GM12878 (cell line): ENCODE measurements at regions not wholly inside any gene's neighbourhood (a gene's known extent, or its start where the extent isn't known, plus 50 kb on each side); places are given as distances from the start of the nearest gene placed in this dataset.

Experiments
- ATAC-seq: fragments of 200-7000 bp; cut with Tn5 transposase; 3 replicates; pipeline ENCODE4 v1.9.1; 2020; ENCODE audit warnings: mild to moderate bottlenecking, moderate library complexity
- BruUV-seq: library from RNA; stranded (reverse); fragments of 400-500 nt; replicated peaks from 2 replicates; lab custom pipeline; 2021; lab: Mats Ljungman, UMichigan
- CTCF ChIA-PET: fragments of 300-600 bp; sonication (Branson Sonifier 250); formaldehyde crosslinking; extraction: SDS; loops from one replicate; lab custom pipeline; 2021; ENCODE audit warnings: inconsistent platforms; lab: Yijun Ruan, JAX
- POLR2A ChIA-PET: fragments of 350-600 bp; formaldehyde crosslinking; extraction: SDS; loops from one replicate; lab custom pipeline; 2021; ENCODE audit warnings: inconsistent platforms; lab: Charles Lee
- RAD21 ChIA-PET: fragments of 300-600 bp; sonication (Branson Sonifier 250); formaldehyde crosslinking; loops from one replicate; lab custom pipeline; 2023; ENCODE audit warnings: antibody characterized with exemption; ENCODE audit not compliant: unreplicated experiment; lab: Charles Lee
- SMC1A ChIA-PET: fragments of 300-600 bp; sonication (Branson Sonifier 250); formaldehyde crosslinking; loops from one replicate; lab custom pipeline; 2023; ENCODE audit not compliant: unreplicated experiment, uncharacterized antibody; lab: Charles Lee
- DNase-seq: peaks from one replicate; pipeline ENCODE4 v3.0.0-alpha.2; 2011; ENCODE audit warnings: low read depth, low spot score
- FAIRE-seq: peaks from 3 replicates; lab custom pipeline; 2011; peaks lifted over from hg19 to GRCh38; lab: Jason Lieb, UNC
- H2AFZ ChIP-seq: 2 replicates; pipeline ENCODE4 v1.6.0; 2011; ENCODE audit warnings: low read depth, low read length, control low read depth; ENCODE audit not compliant: control insufficient read depth
- H3K27ac ChIP-seq: 2 replicates; pipeline ENCODE4 v1.5.1; 2011; ENCODE audit warnings: control low read depth; ENCODE audit not compliant: control insufficient read depth, insufficient read depth
- H3K27me3 ChIP-seq, 2 experiments: replicated peaks in 1 of 2; 2 replicates each; pipeline versions ENCODE4 v1.6.0 to v1.6.1; 2011; ENCODE audit warnings: low read length in 1 of 2; ENCODE audit not compliant: control insufficient read depth in 2 of 2, insufficient read depth in 2 of 2
- H3K36me3 ChIP-seq, 2 experiments: 2 replicates each; pipeline ENCODE4 v1.5.1; 2011; ENCODE audit warnings: low read length in 1 of 2; ENCODE audit not compliant: control insufficient read depth in 2 of 2, insufficient read depth in 2 of 2
- H3K4me1 ChIP-seq: 2 replicates; pipeline ENCODE4 v1.6.1; 2011; ENCODE audit warnings: mild to moderate bottlenecking, low read length, moderate library complexity, mixed read lengths; ENCODE audit not compliant: control insufficient read depth, insufficient read depth
- H3K4me2 ChIP-seq: 2 replicates; pipeline ENCODE4 v1.6.0; 2011; ENCODE audit warnings: control low read depth; ENCODE audit not compliant: control insufficient read depth, insufficient read depth
- H3K4me3 ChIP-seq: fragments of 200-600 bp; sonication (generic); 2 replicates; pipeline ENCODE4 v1.5.1; 2016
- H3K79me2 ChIP-seq: 2 replicates; pipeline ENCODE4 v1.6.0; 2011; ENCODE audit warnings: low read length; ENCODE audit not compliant: control insufficient read depth, insufficient read depth
- H3K9ac ChIP-seq: 2 replicates; pipeline ENCODE4 v1.8.0; 2011; ENCODE audit warnings: low read length, control low read depth, mixed read lengths; ENCODE audit not compliant: control insufficient read depth, insufficient read depth
- H3K9me3 ChIP-seq: replicated peaks from 3 replicates; pipeline ENCODE4 v1.5.1; 2011; ENCODE audit warnings: mild to moderate bottlenecking, low read length; ENCODE audit not compliant: control insufficient read depth, insufficient read depth
- H4K20me1 ChIP-seq: 2 replicates; pipeline ENCODE4 v1.6.0; 2011; ENCODE audit not compliant: control insufficient read depth, insufficient read depth
- NRF1 ChIP-seq: conservative IDR thresholded peaks from 2 replicates; pipeline ENCODE4 v1.6.1; 2011; ENCODE audit warnings: mild to moderate bottlenecking, low read depth, low read length, improper control_type of control experiment
- SRF ChIP-seq, 2 experiments: IDR thresholded peaks; 2 replicates each; pipeline ENCODE4 v1.6.1; 2011; ENCODE audit warnings: low read depth in 2 of 2, low read length in 2 of 2, mild to moderate bottlenecking in 1 of 2, moderate library complexity in 1 of 2
- ZSCAN29 ChIP-seq: fragments of 450-650 bp; IDR thresholded peaks from 2 replicates; pipeline ENCODE4 v1.6.1; 2017; ENCODE audit warnings: mild to moderate bottlenecking, moderate library complexity
- WGBS: methylation state at CpG from one replicate; pipeline ENCODE4 v1.1.6; 2016; ENCODE audit warnings: low lambda C conversion rate; ENCODE audit not compliant: insufficient replicate concordance, insufficient coverage; ENCODE audit errors: missing lambda C conversion rate; 5-methylcytosine and 5-hydroxymethylcytosine counted together
- in situ Hi-C: fragments of 300-500 bp; cut with MboI; formaldehyde crosslinking; loops from 9 replicates; pipeline ENCODE4 v1.14.3; 2018; ENCODE audit warnings: mixed read lengths
- intact Hi-C: fragments of 100-400 bp; cut with micrococcal nuclease; formaldehyde crosslinking; loops from one replicate; pipeline ENCODE4 v1.14.2; 2022; ENCODE audit not compliant: unreplicated experiment
- TF ChIP-seq, protein P1 (sequence below): fragments of 450-650 bp; IDR thresholded peaks from 2 replicates; pipeline ENCODE4 v1.6.1; 2017; ENCODE audit warnings: mild to moderate bottlenecking, moderate library complexity

DNA sequence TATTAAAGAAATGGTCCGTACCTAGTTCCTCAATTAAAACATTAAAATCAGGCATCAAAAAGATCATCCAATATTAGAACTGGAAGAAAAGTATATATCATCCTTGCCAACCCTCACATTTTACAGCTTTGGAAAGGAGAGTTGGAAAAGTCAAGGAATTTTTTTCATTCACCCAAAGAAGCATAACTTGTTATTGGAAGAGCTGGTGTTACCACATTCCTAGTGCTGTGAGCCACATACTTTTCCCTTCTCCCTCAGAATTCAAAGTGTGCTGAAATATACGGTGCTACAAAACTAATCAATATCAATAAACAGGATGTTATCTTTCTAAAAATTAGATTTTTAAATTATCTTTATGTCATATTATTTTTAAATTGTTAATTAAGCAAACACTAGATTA, 202.1 kb upstream of the FAT3 start:
- BruUV-seq = no TSS peak
- H3K79me2 ChIP-seq = no peaks in the 10 kb centered on the region
- CTCF ChIA-PET = no interaction called here
- H3K9me3 ChIP-seq = no peaks in the 10 kb centered on the region
- TF ChIP-seq NRF1 = no peak
- TF ChIP-seq, protein P1, sequence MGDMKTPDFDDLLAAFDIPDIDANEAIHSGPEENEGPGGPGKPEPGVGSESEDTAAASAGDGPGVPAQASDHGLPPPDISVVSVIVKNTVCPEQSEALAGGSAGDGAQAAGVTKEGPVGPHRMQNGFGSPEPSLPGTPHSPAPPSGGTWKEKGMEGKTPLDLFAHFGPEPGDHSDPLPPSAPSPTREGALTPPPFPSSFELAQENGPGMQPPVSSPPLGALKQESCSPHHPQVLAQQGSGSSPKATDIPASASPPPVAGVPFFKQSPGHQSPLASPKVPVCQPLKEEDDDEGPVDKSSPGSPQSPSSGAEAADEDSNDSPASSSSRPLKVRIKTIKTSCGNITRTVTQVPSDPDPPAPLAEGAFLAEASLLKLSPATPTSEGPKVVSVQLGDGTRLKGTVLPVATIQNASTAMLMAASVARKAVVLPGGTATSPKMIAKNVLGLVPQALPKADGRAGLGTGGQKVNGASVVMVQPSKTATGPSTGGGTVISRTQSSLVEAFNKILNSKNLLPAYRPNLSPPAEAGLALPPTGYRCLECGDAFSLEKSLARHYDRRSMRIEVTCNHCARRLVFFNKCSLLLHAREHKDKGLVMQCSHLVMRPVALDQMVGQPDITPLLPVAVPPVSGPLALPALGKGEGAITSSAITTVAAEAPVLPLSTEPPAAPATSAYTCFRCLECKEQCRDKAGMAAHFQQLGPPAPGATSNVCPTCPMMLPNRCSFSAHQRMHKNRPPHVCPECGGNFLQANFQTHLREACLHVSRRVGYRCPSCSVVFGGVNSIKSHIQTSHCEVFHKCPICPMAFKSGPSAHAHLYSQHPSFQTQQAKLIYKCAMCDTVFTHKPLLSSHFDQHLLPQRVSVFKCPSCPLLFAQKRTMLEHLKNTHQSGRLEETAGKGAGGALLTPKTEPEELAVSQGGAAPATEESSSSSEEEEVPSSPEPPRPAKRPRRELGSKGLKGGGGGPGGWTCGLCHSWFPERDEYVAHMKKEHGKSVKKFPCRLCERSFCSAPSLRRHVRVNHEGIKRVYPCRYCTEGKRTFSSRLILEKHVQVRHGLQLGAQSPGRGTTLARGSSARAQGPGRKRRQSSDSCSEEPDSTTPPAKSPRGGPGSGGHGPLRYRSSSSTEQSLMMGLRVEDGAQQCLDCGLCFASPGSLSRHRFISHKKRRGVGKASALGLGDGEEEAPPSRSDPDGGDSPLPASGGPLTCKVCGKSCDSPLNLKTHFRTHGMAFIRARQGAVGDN = no peak
- no peak for TF ChIP-seq ZSCAN29
- H3K27ac ChIP-seq = no peak overlapping the region
- no peaks in the 10 kb centered on the region for H4K20me1 ChIP-seq
- WGBS = 3% methylated on average over 2 of the region's 2 CpGs
- intact Hi-C loops (no loop called here), in situ Hi-C loops (no loop called here)
- no peaks in the 10 kb centered on the region for H3K4me1 ChIP-seq
- ATAC-seq (no peak), DNase-seq (no peak), FAIRE-seq (no peak)
- no peak overlapping the region for H3K4me3 ChIP-seq
- H3K4me2 ChIP-seq = no peak overlapping the region
- RAD21 ChIA-PET = no interaction called here
- POLR2A ChIA-PET = no interaction called here
- no peaks in the 10 kb centered on the region for H3K27me3 ChIP-seq
- H2AFZ ChIP-seq = no peak overlapping the region
- H3K36me3 ChIP-seq = no peaks in the 10 kb centered on the region
- SMC1A ChIA-PET = no interaction called here
- H3K9ac ChIP-seq = no peak overlapping the region

DNA sequence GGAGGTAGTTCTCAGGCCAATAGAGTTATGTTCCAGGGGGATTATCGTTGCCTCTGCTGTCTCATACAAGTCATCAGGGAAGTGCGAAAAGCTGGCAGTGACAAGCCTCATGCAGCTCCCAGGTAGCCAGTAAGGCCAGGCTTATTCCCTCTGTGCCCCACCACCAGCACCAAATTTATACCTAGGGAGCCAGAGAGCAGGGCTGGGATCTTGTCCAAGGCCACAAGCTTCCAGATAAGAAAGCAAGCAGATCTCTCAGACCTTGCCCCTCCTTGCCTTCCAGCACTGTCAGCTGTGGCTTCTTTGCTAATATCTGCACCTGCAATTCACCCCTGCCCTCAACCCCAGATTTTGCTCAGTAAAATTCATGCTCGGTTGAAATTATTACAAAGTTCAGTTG, 206.3 kb upstream of the FAT3 start:
- ATAC-seq (no peak), DNase-seq (no peak), FAIRE-seq (no peak)
- Histone ChIP-seq H4K20me1 (no peaks in the 10 kb centered on the region), H3K9ac (no peak overlapping the region), H3K4me2 (no peak overlapping the region), H3K79me2 (no peaks in the 10 kb centered on the region), H3K36me3 (no peaks in the 10 kb centered on the region), H2AFZ (no peak overlapping the region), H3K27me3 (no peaks in the 10 kb centered on the region), H3K4me3 (no peak overlapping the region), H3K9me3 (no peaks in the 10 kb centered on the region), H3K27ac (no peak overlapping the region), H3K4me1 (no peaks in the 10 kb centered on the region)
- ChIA-PET SMC1A (interaction anchor here (0.6 kb wide), 1 partner anchor 197 kb away, joined by 3 read pairs; no protein-coding TSS in a partner anchor), POLR2A (no interaction called here), CTCF (no interaction called here), RAD21 (no interaction called here)
- no peak for TF ChIP-seq SRF (IDR thresholded peaks at IDR 0.05; ENCODE audit: low read depth in 2 of 2, low read length in 2 of 2)
- 3% methylated on average over 3 of the region's 3 CpGs for WGBS
- in situ Hi-C loops (no loop called here), intact Hi-C loops (no loop called here)
- no TSS peak for BruUV-seq
